OCI-LY1 (cell line): ENCODE measurements at regions not wholly inside any gene's neighbourhood (a gene's known extent, or its start where the extent isn't known, plus 50 kb on each side); places are given as distances from the start of the nearest gene placed in this dataset.

Source experiments
- EZH2 ChIP-seq: fragments of 200-600 bp; sonication (generic), shearing (Covaris generic); IDR thresholded peaks from 2 replicates; pipeline ENCODE4 v1.8.0; 2017; ENCODE audit warnings: borderline replicate concordance, mixed run types, mild to moderate bottlenecking, antibody characterized with exemption, low read length, moderate library complexity, mixed read lengths
- TF ChIP-seq, protein P1 (sequence below): fragments of 200-600 bp; sonication (generic), shearing (Covaris generic); IDR thresholded peaks from 2 replicates; pipeline ENCODE4 v1.5.1; 2017; ENCODE audit warnings: mild to moderate bottlenecking, antibody characterized with exemption, low read length, moderate library complexity, mixed read lengths

DNA sequence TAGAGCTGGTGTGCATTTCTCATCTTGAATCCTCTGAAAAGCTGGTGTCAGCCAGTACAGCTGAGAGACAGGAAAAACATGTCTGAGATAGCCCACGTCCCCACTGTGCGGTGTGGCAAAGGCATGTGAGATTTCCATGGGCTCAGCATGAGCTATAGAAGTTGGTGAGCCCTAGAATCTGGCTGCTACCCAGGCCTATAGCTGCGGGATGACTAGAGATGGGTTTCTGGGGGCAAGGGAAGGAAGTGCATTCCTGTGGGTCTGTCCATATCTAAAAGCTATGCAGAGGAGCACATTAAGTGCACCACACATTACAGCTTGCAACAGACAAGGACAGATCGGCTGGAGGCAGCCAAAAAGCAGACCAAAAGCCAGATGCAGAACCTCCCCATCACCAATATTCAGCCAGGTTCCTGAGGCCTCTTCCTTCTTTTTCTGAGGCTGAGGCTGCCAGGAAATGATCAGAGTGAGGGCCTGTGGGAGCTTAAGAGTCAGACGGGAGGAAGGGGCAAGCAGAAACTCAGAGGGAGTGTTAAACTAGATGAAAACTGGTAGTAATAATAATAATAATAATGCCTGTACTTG lies 55.8 kb upstream of the RANBP3L start:
- TF ChIP-seq EZH2 = no peak
- TF ChIP-seq, protein P1, sequence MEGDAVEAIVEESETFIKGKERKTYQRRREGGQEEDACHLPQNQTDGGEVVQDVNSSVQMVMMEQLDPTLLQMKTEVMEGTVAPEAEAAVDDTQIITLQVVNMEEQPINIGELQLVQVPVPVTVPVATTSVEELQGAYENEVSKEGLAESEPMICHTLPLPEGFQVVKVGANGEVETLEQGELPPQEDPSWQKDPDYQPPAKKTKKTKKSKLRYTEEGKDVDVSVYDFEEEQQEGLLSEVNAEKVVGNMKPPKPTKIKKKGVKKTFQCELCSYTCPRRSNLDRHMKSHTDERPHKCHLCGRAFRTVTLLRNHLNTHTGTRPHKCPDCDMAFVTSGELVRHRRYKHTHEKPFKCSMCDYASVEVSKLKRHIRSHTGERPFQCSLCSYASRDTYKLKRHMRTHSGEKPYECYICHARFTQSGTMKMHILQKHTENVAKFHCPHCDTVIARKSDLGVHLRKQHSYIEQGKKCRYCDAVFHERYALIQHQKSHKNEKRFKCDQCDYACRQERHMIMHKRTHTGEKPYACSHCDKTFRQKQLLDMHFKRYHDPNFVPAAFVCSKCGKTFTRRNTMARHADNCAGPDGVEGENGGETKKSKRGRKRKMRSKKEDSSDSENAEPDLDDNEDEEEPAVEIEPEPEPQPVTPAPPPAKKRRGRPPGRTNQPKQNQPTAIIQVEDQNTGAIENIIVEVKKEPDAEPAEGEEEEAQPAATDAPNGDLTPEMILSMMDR = no peak
